Tibial nerve (tissue), 4 donors: ENCODE measurements at regions not wholly inside any gene's neighbourhood (a gene's known extent, or its start where the extent isn't known, plus 50 kb on each side); places are given as distances from the start of the nearest gene placed in this dataset.

Experiments used
- CTCF ChIP-seq, 5 experiments: fragments of 200-600 bp in 3 of 5; fragments of 450-650 bp in 2 of 5; sonication (generic) in 3 of 5; IDR thresholded peaks; one replicate each; pipeline ENCODE4 v1.5.1; 2016 to 2019; ENCODE audit warnings: antibody characterized with exemption in 5 of 5, mild to moderate bottlenecking in 3 of 5, moderate library complexity in 2 of 5
- EP300 ChIP-seq, 2 donors: sonication (generic); formaldehyde crosslinking; IDR thresholded peaks; one replicate each; pipeline ENCODE4 v1.6.1; 2017; ENCODE audit warnings: antibody characterized with exemption in 2 of 2, mild to moderate bottlenecking in 1 of 2

GRCh38 chr18:78168526-78168925 lies 811.1 kb upstream of the SALL3 start:
- TF ChIP-seq CTCF (IDR thresholded peaks at IDR 0.05) (no peak), EP300 (IDR thresholded peaks at IDR 0.05) (no peak)
